ENCODE measurements at regions not wholly inside any gene's neighbourhood (a gene's known extent, or its start where the extent isn't known, plus 50 kb on each side); places are given as distances from the start of the nearest gene placed in this dataset.

GRCh38 chr3:26340001-26340400 is 282.6 kb upstream of the LRRC3B start:
- no peaks in the 10 kb centered on the region for H3K9me3 ChIP-seq (ENCODE audit: low read length)

DNA sequence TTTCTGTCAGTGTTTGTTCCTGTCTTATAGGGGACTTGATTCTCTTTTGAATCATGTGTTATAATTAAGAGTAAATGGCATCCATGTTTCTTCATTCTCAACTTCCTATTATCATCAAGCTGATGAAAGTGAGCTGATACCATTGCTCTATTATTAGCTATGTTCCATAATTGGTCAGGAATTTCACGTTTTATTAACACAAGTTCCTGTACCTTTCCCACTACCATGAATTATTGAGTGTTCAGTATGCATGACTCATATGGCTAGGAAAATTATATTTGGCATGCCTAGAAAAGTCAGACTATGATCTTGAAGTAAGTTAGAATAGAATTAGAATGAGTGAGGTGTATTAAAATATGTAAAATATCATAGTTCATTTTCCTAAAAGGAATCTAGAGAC is 278.9 kb upstream of the LRRC3B start:
- H2AFZ ChIP-seq (ENCODE audit: low read depth, low read length) = no peak overlapping the region
- H3K27ac ChIP-seq (ENCODE audit: low read length) = no peak overlapping the region
- H4K20me1 ChIP-seq (ENCODE audit: insufficient read depth) = no peaks in the 10 kb centered on the region
- no peak overlapping the region for H3K9ac ChIP-seq (ENCODE audit: low read length)
- H3K4me2 ChIP-seq (ENCODE audit: low read length) = no peak overlapping the region
- no peaks in the 10 kb centered on the region for H3K36me3 ChIP-seq (ENCODE audit: insufficient read depth, low read length)
- TF ChIP-seq TAF1 (IDR thresholded peaks at IDR 0.05; ENCODE audit: low read depth) (no peak), MXI1 (conservative IDR thresholded peaks at IDR 0.05; ENCODE audit: poor library complexity, severe bottlenecking) (no peak)
- no peaks in the 10 kb centered on the region for H3F3A ChIP-seq (ENCODE audit: insufficient read depth, low read length, poor library complexity, severe bottlenecking)
- H3K9me2 ChIP-seq (ENCODE audit: insufficient read depth, low read length) = no peaks in the 10 kb centered on the region
- no peaks in the 10 kb centered on the region for H3K27me3 ChIP-seq (ENCODE audit: insufficient read depth, low read depth, low read length)
- H3K4me3 ChIP-seq (ENCODE audit: low read length) = no peak overlapping the region
- no peaks in the 10 kb centered on the region for H3K9me3 ChIP-seq (ENCODE audit: low read length)
- no peaks in the 10 kb centered on the region for H3K79me2 ChIP-seq (replicated peaks; ENCODE audit: insufficient read depth, low read length)

More at GRCh38 chr3:26340001-26340400, 282.6 kb upstream of the LRRC3B start:
- TF ChIP-seq POLR2AphosphoS5 (IDR thresholded peaks at IDR 0.05) = no peak
- Histone ChIP-seq H3K27me3 (ENCODE audit: insufficient read depth, low read depth, low read length) (no peaks in the 10 kb centered on the region), H2AFZ (ENCODE audit: low read depth, low read length) (no peak overlapping the region), H3K36me3 (ENCODE audit: insufficient read depth, low read length) (no peaks in the 10 kb centered on the region), H3K4me2 (ENCODE audit: low read length) (no peak overlapping the region), H4K20me1 (ENCODE audit: insufficient read depth) (no peaks in the 10 kb centered on the region), H3K79me2 (replicated peaks; ENCODE audit: insufficient read depth, low read length) (no peaks in the 10 kb centered on the region), H3F3A (ENCODE audit: insufficient read depth, low read length, poor library complexity, severe bottlenecking) (no peaks in the 10 kb centered on the region), H3K9me2 (ENCODE audit: insufficient read depth, low read length) (no peaks in the 10 kb centered on the region), H3K27ac (ENCODE audit: low read length) (no peak overlapping the region), H3K4me3 (ENCODE audit: low read length) (no peak overlapping the region), H3K9ac (ENCODE audit: low read length) (no peak overlapping the region)

DNA sequence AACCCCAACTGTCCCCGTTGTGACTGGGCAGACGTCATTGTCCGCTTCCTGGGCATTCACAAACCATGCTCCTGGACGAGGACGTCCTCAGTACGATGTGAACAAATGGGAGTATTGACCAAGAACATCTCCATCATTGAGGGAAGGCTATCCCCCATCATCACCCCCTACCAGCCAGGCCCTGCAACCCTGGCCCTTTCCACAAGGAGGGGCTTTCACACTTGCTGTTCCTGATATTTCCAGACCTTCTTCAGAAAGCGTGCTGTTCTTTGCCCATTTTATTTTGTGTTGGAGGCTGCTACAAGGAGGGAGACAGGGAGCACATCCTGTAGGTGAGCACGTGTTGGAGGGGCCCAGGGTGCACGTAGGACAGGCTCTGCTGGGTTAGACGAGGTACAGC is 277.0 kb upstream of the LRRC3B start:
- no peaks in the 10 kb centered on the region for H4K20me1 ChIP-seq (ENCODE audit: insufficient read depth)
- TF ChIP-seq EZH2 (IDR thresholded peaks at IDR 0.05; ENCODE audit: borderline replicate concordance, insufficient read depth, low read length, poor library complexity, severe bottlenecking) (no peak), POLR2AphosphoS5 (IDR thresholded peaks at IDR 0.05) (no peak), CTCF (IDR thresholded peaks at IDR 0.05; ENCODE audit: poor library complexity, severe bottlenecking) (no peak), SMC3 (conservative IDR thresholded peaks at IDR 0.05; ENCODE audit: poor library complexity) (no peak), RAD21 (conservative IDR thresholded peaks at IDR 0.05) (no peak), MXI1 (conservative IDR thresholded peaks at IDR 0.05; ENCODE audit: poor library complexity, severe bottlenecking) (no peak), REST (IDR thresholded peaks at IDR 0.05; ENCODE audit: borderline replicate concordance) (no peak)
- H3K9me3 ChIP-seq (ENCODE audit: low read length) = no peaks in the 10 kb centered on the region
- no peaks in the 10 kb centered on the region for H3K27me3 ChIP-seq (ENCODE audit: insufficient read depth, low read depth, low read length)
- H3K9ac ChIP-seq (ENCODE audit: low read length) = no peak overlapping the region
- no peaks in the 10 kb centered on the region for H3K9me2 ChIP-seq (ENCODE audit: insufficient read depth, low read length)
- no peaks in the 10 kb centered on the region for H3K79me2 ChIP-seq (replicated peaks; ENCODE audit: insufficient read depth, low read length)
- no peaks in the 10 kb centered on the region for H3F3A ChIP-seq (ENCODE audit: insufficient read depth, low read length, poor library complexity, severe bottlenecking)
- H3K4me2 ChIP-seq (ENCODE audit: low read length) = no peak overlapping the region
- no peaks in the 10 kb centered on the region for H3K36me3 ChIP-seq (ENCODE audit: insufficient read depth, low read length)
- no peak overlapping the region for H2AFZ ChIP-seq (ENCODE audit: low read depth, low read length)
- no peak overlapping the region for H3K4me3 ChIP-seq (ENCODE audit: low read length)
- H3K27ac ChIP-seq (ENCODE audit: low read length) = no peak overlapping the region

Data from neural cell (in vitro differentiated cells).